ENCODE measurements at regions not wholly inside any gene's neighbourhood (a gene's known extent, or its start where the extent isn't known, plus 50 kb on each side); places are given as distances from the start of the nearest gene placed in this dataset.

DNA sequence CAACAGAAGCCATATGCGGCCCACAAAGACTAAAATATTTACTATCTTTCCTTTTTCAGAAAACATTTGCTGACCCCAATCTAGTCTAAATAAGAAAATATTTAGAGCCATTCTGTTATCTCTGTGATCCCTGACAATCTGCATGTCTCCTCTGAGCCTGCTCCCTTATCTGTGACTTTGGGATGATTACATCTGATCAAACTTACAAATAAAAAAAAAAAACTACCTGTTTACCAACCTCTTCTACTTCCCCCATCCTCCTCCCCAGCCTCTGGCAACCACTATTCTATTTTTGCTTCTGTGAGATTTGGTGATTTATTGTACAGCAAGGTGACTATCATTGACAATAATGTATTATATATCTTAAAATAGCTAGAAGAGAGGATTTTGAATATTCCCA lies 176.3 kb upstream of the CD180 start:
- TF ChIP-seq POLR2AphosphoS5 (IDR thresholded peaks at IDR 0.05; ENCODE audit: low read depth, low read length) (no peak), TAF1 (IDR thresholded peaks at IDR 0.05; ENCODE audit: borderline replicate concordance, insufficient read depth, low read length) (no peak), FOXP2 (optimal IDR thresholded peaks at IDR 0.05; ENCODE audit: borderline replicate concordance, extremely low read depth, extremely low read length, insufficient read depth) (no peak)

Data from PFSK-1 (cell line).